GM12872 (cell line): ENCODE measurements at regions not wholly inside any gene's neighbourhood (a gene's known extent, or its start where the extent isn't known, plus 50 kb on each side); places are given as distances from the start of the nearest gene placed in this dataset.

Experiments used
- CTCF ChIP-seq: IDR thresholded peaks from 3 replicates; pipeline ENCODE4 v1.5.1; 2011; ENCODE audit warnings: low read depth, mild to moderate bottlenecking, low read length, moderate library complexity; ENCODE audit not compliant: insufficient read depth

GRCh38 chr15:35256141-35256540, 171.0 kb upstream of the NANOGP8 start:
- TF ChIP-seq CTCF = no peak

GRCh38 chr15:35254062-35254461, 169.0 kb upstream of the NANOGP8 start:
- TF ChIP-seq CTCF = no peak

GRCh38 chr15:35252351-35252865, 167.3 kb upstream of the NANOGP8 start:
- TF ChIP-seq CTCF = no peak

GRCh38 chr15:35247150-35247549, 162.1 kb upstream of the NANOGP8 start:
- TF ChIP-seq CTCF = no peak

- TF ChIP-seq CTCF = no peak
Observed at GRCh38 chr15:35246451-35246850, 161.4 kb upstream of the NANOGP8 start.

GRCh38 chr15:35244227-35244626, 159.1 kb upstream of the NANOGP8 start:
- TF ChIP-seq CTCF = no peak

- TF ChIP-seq CTCF = no peak
Observed at GRCh38 chr15:35243758-35244157, 158.7 kb upstream of the NANOGP8 start.
